UCSD-AML1 (cell line): ENCODE measurements at regions not wholly inside any gene's neighbourhood (a gene's known extent, or its start where the extent isn't known, plus 50 kb on each side); places are given as distances from the start of the nearest gene placed in this dataset.
A peak's percentile ranks its signal among the peaks of the same experiment; 100 is the strongest.

Source experiments
- DNase-seq: peaks from one replicate; lab custom pipeline; 2025; ENCODE audit not compliant: unreplicated experiment; lab: John Stamatoyannopoulos, UW

DNA sequence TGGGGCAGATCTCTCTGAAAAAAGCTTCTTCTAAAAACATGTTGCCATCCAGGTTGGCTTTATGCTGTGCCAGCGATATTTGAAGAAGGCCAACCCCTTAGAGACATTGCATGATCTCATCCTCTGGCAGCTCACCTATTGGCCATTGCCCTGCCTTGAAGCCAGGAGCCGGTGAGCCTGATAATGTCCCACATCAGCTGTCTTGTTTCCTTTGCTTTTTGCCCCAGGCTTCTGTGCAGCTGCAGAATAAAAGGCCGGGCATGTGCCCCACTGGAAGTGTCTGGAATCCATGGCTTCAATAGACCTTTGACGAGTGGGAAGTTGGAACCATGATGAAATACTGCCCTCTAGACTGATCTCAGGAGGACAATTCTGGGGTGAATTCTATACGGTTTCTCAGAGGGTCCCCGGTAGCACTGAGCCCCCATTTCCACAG lies 523.5 kb upstream of the ZEB2 start:
- peak; percentile 6 for DNase-seq

GRCh38 chr2:145041706-145042105 lies 521.8 kb upstream of the ZEB2 start:
- no peak for DNase-seq

DNA sequence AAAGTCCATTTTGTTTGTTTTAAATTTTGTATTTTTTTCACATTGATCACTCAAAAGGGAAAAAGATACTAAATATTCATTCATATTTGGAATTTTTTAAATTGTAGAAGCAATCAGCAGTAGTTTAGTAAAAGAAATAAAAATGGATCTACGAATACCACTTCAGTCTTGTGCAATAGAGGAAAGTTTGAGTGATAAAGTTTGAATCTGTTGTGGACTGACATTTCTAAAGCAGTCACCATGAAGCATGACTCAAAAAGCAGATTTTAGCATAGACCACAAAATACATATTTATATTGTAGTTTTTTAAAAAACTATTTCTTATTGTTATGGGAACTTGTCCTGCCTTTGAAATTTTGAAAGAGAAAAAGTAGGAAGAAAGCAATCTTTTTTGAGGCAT lies 520.5 kb upstream of the ZEB2 start:
- DNase-seq = no peak

DNA sequence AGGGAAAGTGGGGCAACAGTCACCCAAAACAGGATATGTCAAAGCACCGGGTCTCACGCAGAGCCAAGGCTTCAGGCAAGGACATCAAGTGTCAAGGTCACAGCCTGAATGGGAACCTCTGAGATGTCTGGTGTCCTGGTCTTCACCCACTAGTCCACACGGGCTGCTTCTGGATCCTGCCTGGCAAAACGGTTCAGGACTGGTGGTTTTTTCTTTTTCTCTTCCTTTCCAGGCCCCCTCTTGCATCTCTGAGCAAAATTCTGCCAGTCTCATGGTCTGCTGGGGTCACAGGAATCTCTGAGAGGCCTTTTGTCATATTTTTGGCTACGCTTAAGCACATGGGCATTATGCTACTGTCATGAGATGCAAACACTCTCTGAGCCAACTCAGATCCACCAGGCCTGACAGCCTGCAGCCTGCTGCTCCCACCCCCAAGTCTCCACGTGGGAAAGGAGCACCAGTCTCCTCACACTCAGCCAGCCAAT lies 518.2 kb upstream of the ZEB2 start:
- no peak for DNase-seq

DNA sequence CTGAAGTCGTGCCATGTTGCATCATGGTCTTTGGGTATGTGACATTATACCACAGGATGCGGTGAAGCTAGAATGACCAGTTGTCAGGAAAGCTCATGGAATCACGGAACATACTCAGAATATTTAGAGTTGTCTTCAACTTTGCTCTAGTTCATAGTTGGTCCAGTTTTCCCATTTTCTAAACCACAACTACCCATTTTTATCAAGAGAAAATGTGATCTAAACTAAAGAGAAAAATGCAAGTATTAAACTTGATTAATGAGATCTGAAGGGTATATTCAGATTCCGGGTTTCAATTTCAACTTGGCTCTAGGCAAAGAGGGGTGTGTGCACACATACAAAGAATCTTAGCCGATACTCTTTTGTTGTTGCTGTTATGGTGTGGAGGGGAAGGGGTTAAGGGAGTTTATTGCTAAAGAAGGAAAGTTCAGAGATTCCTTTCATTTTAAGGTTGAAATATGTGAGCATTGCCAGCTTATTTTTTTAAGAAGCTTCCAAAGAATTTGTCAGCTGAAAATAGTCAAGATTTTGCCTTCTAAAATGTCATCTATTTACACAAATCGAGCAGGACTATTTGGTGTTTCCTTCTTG lies 516.6 kb upstream of the ZEB2 start:
- no peak for DNase-seq

DNA sequence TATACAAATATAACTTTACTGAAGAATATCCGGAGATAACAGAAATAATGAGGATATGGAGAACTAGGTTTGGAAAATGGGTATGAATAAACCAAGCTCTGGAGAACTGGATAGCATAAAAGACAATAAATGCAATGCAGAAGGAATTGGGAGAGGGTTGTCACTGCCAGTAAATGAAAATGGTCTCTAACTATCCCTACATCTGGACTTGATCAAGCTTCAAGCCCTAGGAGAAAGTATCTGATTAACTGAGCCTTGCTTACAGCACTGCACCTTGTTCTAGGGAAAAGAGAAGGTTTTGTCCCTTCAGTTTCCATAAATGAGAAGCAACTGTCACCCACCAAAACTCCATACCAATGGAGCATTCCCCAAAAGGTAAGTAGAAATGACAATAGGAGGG lies 514.6 kb upstream of the ZEB2 start:
- DNase-seq = no peak

DNA sequence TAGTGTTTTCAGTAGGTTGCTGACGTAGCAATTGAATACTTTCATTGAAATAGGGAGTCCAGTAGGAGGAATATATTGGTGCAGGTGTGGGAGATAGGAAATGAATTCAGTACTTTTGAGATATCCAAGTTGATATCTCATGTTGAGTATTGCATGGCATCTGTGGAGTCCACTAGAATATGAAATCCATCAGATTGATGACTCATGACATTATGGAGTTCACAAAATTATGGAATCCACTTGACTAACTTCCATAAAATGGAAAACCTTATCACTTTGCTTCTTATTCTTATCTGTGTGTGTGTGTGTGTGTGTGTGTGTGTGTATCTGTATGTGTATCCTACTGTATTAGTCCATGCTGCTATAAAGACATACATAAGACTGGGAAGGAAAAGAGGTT lies 513.5 kb upstream of the ZEB2 start:
- DNase-seq = no peak

DNA sequence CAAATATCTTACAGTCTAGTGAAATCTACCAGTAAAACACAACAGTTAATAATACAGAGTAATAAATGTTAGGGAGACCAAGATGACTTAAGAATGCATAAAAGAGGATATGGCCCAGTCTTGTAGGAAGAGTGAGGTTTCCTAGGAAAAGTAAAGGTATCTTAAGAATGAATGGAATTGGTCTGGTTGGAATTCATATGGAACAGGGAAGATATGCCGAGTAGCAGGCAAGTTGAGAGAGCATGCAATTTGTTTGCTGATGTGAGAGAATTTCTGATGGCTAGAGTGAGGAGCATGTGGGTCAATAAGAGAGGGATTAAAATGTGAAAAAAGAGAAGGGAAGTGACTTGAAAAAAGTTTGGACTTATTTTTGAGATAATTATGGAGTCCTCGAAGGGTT lies 512.9 kb upstream of the ZEB2 start:
- DNase-seq = no peak

- no peak for DNase-seq
Measured at GRCh38 chr2:145029873-145030272, 510.0 kb upstream of the ZEB2 start.

DNA sequence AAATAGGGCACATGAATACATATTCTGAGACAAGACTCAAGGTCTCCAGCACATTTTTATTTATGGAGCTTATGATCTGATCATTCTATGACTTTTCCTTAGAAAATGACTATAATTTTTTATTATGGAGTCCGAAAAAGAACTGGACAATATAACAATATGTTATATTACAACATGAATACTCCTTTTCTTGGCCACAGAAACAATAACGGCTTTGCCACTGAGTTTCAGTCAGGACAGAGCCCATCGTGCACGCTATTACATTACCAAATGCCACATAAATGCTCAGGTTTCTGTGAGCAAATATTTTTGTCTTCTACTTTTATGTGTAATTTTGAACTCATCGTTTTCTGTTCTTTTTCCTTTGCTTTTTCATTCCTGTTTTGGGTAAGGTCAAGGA lies 509.2 kb upstream of the ZEB2 start:
- DNase-seq = no peak

DNA sequence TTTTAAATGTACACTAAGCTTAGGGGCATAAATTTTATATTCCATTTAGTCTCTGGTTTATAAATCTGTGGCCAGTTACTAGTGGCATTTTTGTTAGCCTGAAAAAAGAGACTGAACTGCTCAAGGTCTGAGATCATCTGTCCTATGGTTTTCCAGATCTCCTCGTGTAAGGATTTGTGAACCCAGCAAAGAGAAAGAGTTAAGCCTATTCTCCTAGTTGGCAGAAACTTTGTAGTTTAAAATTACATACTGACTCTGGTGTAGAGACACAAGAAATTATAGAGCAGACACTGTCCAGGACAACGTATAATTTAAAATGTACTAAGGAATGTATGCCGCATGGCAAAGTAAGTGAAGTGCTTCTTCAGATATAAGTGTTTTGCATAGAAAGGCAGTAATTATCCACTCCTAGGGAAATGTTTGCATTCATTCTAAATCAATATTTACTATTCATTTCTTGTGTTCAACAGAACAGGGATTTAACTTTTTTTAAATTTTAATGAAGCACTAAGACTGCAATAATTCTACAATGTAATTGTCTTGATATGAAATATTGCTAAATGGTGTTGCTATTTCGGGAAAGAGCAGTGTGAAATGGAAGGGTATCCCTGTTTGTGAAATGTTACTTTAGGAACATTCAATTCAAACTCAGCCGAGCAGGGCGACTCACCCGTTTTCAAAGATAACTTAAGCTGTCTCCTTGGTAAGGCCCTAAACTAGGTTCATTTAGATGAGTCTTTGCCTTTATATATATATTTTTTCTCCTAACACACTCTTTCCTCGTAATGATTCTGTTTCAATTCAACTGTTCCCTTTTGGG lies 508.4 kb upstream of the ZEB2 start:
- no peak for DNase-seq

DNA sequence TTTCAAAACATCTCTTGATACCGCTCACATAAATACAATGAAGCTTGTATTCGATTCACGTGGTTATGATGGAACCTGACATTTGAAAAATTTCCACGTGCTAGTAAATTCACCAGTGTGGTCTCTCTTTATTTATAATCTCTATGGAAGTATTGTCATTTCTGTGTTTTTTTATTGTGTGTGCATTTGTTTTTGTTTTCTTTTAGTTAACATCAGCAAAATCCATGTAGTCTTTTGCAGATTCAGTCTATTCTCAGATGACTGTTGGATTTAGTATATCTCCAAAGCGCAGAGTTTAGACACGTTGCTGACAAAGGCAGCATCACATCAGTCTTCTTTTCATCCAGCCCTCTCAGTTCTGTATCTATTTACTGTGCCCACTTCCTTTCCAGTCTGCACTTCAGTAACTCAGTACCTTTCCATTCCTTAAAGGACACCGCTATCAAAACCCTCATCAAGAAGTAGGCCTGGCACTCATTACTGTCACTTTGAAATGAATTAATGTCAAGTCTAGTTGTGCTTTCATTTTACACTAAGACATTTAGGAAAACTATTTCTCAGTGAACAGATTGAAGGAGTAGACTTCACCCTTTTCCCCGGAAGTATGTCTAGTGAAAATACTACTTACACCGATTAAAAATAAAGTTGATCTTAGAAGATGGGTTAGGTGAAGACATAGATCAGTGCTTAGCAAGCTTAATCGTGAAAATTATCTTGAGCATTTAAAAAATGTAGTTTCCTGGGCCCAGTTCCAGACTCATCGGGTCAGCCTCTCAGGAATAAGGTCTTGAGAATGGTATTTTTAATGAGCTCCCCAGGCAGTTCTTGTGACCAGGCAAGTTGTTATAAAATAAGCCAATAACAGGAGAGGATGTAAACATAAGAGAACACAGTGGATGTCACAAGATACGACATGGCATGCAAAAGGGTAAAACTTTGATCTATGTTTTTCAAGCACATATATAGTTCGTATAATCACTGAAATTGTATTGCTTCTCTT lies 506.8 kb upstream of the ZEB2 start:
- no peak for DNase-seq

GRCh38 chr2:145025382-145025781 lies 505.5 kb upstream of the ZEB2 start:
- no peak for DNase-seq

DNA sequence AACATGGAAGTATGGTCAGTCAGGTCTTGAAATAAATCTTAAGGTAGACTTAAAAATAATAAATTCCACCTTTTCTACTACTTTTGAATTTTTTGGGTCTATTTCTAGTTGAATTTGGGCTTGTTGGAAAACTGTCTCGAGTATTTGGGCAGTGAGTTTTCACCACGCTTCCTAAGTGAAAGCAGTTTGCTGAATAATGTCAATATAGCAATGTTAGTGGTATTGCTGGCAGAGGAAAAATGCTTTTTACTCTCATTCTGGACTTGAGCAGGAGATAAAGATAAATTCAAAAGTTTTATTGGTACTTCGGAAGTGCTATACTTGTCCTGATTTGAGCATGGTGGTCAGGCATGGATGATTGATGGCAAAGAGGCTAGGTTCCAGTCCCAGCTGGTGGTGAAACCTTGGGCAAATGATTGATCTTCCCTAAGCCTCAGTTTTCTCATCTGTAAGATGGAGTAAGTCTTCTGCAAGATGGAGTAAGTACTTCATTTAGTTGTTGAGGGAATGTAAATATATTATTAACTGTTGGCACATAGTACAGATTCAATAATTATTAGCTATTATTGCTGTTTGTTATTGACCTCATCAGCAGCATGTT lies 503.5 kb upstream of the ZEB2 start:
- DNase-seq = no peak

DNA sequence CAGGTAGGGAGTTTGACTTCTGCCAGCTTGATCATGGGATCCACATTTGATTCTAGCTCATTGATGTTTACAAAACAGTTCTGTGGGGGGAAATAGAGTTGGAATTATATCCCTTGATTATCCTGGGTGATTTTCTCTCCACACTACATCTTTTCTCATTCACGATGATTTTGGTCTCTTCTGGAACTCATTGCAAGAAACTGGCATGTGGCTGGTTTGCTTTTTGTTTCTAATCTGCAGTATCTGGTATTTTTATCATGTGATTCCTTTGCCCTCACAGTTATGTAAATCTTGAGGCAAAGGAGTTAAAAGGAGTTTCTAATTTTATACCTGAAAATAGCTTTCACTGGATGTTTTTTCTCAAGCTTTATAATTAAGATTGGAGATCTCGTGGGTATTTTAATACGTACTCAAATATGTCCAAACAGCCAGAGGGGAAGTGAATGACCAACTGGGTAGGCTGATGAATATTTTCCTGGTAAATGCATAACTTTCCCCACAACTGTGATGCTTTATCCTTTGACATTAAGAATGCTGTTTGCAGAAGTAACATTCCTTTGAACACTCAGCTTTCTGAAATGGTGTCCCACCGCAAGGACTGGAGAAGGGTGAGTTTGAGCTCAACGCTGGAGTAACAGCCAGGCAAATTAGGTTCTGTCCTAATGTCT lies 502.9 kb upstream of the ZEB2 start:
- DNase-seq = no peak

DNA sequence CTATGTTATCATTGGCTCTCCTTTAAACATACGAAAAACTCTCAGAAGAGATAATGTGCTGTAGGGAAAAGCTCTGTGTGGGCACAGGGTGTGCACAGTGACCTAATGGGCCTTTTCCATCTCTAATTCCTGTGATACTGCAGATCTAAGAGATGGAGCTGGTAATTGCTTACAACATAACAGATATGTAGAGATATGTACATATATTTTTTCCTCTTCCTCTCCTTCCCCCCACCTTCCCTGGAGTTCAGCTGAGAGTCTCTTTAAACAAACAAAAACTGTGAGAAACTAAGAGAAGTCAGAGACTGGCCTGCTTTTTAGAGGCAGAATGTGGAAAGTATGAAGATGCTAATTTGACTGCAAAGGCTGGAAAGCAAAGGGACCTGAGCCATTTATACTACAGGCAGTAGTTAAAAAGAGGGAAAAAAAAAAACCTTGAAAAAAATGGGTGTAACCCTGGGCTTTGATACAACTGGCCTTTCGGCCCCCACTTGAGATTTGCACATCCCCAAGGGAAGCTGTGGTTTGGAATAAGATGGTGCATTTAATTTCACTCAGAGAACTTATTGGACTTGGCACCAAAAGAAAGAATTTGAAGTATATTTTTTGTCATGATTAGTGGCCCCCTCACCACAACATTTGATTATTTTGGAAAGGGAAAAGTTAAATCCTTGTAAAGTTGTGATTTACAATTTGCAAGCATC lies 502.2 kb upstream of the ZEB2 start:
- DNase-seq = no peak

DNA sequence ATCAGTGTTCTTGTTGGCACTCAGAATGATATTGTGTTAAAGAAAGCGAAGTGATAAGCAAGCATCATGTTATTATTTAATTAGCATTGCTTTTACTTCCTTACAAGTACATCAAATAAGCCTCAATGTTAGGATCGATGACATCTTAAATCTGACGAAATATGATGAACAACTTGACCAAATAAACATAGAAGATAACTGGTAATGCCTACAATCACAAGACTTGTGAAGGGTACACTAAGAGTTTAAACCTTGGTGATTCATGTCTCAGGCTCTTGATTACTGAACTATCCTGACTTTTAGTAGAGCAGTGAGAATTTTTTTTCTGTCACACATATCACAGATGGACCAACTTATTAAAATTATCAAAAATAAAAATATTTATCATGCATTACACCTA lies 500.8 kb upstream of the ZEB2 start:
- DNase-seq = no peak

DNA sequence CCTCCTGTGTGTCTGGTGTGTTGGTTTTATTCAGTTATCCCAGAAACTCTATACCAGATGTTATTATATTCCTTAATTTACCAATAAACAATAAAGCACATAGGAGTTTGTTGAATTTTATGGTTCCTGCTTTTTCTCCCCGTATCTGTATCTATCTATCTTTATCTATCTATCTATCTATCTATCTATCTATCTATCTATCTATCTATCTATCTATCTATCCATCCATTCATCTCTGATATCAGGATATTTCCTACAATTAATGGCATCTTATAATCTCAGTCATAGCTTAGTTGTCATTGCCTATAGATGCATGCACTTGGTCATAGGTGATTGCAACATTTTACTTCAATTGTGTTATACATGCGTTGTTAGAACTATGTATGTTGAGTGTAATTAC lies 500.2 kb upstream of the ZEB2 start:
- DNase-seq = no peak

DNA sequence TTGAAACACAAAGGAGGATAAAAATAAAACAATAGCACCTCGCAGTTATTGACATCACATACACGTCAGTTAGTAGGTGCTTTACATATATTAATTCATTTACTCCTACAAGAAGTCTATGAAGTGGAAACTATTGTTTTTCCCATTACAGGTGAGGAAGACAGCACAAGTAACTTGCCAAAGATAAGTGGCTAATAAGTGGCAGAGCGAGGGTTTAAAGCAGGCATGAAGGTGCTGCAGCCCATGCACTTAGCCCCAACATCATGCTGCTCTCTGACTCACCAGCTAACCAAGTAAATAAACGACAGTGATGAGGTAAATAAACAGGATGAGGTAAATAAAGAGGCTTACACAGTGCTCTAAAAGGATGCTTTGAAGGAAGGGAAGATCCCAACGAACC lies 498.6 kb upstream of the ZEB2 start:
- DNase-seq = no peak

- no peak for DNase-seq
Measured at GRCh38 chr2:145017149-145017548, 497.2 kb upstream of the ZEB2 start.
